ENCODE measurements at regions not wholly inside any gene's neighbourhood (a gene's known extent, or its start where the extent isn't known, plus 50 kb on each side); places are given as distances from the start of the nearest gene placed in this dataset.

GRCh38 chr16:85275533-85276249 is 163.4 kb upstream of the CIBAR2 start (continued):
- TF ChIP-seq, protein P1, sequence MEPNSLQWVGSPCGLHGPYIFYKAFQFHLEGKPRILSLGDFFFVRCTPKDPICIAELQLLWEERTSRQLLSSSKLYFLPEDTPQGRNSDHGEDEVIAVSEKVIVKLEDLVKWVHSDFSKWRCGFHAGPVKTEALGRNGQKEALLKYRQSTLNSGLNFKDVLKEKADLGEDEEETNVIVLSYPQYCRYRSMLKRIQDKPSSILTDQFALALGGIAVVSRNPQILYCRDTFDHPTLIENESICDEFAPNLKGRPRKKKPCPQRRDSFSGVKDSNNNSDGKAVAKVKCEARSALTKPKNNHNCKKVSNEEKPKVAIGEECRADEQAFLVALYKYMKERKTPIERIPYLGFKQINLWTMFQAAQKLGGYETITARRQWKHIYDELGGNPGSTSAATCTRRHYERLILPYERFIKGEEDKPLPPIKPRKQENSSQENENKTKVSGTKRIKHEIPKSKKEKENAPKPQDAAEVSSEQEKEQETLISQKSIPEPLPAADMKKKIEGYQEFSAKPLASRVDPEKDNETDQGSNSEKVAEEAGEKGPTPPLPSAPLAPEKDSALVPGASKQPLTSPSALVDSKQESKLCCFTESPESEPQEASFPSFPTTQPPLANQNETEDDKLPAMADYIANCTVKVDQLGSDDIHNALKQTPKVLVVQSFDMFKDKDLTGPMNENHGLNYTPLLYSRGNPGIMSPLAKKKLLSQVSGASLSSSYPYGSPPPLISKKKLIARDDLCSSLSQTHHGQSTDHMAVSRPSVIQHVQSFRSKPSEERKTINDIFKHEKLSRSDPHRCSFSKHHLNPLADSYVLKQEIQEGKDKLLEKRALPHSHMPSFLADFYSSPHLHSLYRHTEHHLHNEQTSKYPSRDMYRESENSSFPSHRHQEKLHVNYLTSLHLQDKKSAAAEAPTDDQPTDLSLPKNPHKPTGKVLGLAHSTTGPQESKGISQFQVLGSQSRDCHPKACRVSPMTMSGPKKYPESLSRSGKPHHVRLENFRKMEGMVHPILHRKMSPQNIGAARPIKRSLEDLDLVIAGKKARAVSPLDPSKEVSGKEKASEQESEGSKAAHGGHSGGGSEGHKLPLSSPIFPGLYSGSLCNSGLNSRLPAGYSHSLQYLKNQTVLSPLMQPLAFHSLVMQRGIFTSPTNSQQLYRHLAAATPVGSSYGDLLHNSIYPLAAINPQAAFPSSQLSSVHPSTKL (CRISPR knock-in tag; IDR thresholded peaks at IDR 0.05), result peak; percentile 35; the same call in 1 of the 2 replicates
- TF ChIP-seq ZNF782 (CRISPR knock-in tag; IDR thresholded peaks at IDR 0.05; ENCODE audit: borderline replicate concordance) (0 out of 2 replicates have a peak, but pooled peaks have one; percentile 52), SATB2 (CRISPR knock-in tag; IDR thresholded peaks at IDR 0.05) (no peak), SP4 (CRISPR knock-in tag; IDR thresholded peaks at IDR 0.05) (no peak), ZNF331 (CRISPR knock-in tag; IDR thresholded peaks at IDR 0.05) (peak; percentile 69; the same call in 1 of the 2 replicates), HIVEP1 (CRISPR knock-in tag; IDR thresholded peaks at IDR 0.05) (0 out of 2 replicates have a peak, but pooled peaks have one; percentile 3), ZFY (CRISPR knock-in tag; IDR thresholded peaks at IDR 0.05) (peak; percentile 27; the same call in 1 of the 2 replicates), YY1 (IDR thresholded peaks at IDR 0.05; ENCODE audit: insufficient read depth, insufficient replicate concordance, low read depth, low read length) (peak; percentile 32), SKIL (CRISPR knock-in tag; IDR thresholded peaks at IDR 0.05; ENCODE audit: borderline replicate concordance) (no peak), ZNF839 (CRISPR knock-in tag; IDR thresholded peaks at IDR 0.05; ENCODE audit: borderline replicate concordance) (0 out of 2 replicates have a peak, but pooled peaks have one; percentile 51), ZNF777 (CRISPR knock-in tag; IDR thresholded peaks at IDR 0.05) (no peak)
- TF ChIP-seq, protein P2, sequence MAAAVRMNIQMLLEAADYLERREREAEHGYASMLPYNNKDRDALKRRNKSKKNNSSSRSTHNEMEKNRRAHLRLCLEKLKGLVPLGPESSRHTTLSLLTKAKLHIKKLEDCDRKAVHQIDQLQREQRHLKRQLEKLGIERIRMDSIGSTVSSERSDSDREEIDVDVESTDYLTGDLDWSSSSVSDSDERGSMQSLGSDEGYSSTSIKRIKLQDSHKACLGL (CRISPR knock-in tag; IDR thresholded peaks at IDR 0.05), result 0 out of 2 replicates have a peak, but pooled peaks have one; percentile 54
- TF ChIP-seq, protein P3, sequence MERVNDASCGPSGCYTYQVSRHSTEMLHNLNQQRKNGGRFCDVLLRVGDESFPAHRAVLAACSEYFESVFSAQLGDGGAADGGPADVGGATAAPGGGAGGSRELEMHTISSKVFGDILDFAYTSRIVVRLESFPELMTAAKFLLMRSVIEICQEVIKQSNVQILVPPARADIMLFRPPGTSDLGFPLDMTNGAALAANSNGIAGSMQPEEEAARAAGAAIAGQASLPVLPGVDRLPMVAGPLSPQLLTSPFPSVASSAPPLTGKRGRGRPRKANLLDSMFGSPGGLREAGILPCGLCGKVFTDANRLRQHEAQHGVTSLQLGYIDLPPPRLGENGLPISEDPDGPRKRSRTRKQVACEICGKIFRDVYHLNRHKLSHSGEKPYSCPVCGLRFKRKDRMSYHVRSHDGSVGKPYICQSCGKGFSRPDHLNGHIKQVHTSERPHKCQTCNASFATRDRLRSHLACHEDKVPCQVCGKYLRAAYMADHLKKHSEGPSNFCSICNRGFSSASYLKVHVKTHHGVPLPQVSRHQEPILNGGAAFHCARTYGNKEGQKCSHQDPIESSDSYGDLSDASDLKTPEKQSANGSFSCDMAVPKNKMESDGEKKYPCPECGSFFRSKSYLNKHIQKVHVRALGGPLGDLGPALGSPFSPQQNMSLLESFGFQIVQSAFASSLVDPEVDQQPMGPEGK (CRISPR knock-in tag; IDR thresholded peaks at IDR 0.05), result peak; percentile 74
- TF ChIP-seq, protein P4, sequence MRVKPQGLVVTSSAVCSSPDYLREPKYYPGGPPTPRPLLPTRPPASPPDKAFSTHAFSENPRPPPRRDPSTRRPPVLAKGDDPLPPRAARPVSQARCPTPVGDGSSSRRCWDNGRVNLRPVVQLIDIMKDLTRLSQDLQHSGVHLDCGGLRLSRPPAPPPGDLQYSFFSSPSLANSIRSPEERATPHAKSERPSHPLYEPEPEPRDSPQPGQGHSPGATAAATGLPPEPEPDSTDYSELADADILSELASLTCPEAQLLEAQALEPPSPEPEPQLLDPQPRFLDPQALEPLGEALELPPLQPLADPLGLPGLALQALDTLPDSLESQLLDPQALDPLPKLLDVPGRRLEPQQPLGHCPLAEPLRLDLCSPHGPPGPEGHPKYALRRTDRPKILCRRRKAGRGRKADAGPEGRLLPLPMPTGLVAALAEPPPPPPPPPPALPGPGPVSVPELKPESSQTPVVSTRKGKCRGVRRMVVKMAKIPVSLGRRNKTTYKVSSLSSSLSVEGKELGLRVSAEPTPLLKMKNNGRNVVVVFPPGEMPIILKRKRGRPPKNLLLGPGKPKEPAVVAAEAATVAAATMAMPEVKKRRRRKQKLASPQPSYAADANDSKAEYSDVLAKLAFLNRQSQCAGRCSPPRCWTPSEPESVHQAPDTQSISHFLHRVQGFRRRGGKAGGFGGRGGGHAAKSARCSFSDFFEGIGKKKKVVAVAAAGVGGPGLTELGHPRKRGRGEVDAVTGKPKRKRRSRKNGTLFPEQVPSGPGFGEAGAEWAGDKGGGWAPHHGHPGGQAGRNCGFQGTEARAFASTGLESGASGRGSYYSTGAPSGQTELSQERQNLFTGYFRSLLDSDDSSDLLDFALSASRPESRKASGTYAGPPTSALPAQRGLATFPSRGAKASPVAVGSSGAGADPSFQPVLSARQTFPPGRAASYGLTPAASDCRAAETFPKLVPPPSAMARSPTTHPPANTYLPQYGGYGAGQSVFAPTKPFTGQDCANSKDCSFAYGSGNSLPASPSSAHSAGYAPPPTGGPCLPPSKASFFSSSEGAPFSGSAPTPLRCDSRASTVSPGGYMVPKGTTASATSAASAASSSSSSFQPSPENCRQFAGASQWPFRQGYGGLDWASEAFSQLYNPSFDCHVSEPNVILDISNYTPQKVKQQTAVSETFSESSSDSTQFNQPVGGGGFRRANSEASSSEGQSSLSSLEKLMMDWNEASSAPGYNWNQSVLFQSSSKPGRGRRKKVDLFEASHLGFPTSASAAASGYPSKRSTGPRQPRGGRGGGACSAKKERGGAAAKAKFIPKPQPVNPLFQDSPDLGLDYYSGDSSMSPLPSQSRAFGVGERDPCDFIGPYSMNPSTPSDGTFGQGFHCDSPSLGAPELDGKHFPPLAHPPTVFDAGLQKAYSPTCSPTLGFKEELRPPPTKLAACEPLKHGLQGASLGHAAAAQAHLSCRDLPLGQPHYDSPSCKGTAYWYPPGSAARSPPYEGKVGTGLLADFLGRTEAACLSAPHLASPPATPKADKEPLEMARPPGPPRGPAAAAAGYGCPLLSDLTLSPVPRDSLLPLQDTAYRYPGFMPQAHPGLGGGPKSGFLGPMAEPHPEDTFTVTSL (CRISPR knock-in tag; IDR thresholded peaks at IDR 0.05; ENCODE audit: borderline replicate concordance), result no peak
